ENCODE measurements at regions not wholly inside any gene's neighbourhood (a gene's known extent, or its start where the extent isn't known, plus 50 kb on each side); places are given as distances from the start of the nearest gene placed in this dataset.
"Not testable (repeated sequence)": the region's sequence is repeated elsewhere in the genome, so short reads cannot be mapped to it uniquely, and the experiment has no call there.

DNA sequence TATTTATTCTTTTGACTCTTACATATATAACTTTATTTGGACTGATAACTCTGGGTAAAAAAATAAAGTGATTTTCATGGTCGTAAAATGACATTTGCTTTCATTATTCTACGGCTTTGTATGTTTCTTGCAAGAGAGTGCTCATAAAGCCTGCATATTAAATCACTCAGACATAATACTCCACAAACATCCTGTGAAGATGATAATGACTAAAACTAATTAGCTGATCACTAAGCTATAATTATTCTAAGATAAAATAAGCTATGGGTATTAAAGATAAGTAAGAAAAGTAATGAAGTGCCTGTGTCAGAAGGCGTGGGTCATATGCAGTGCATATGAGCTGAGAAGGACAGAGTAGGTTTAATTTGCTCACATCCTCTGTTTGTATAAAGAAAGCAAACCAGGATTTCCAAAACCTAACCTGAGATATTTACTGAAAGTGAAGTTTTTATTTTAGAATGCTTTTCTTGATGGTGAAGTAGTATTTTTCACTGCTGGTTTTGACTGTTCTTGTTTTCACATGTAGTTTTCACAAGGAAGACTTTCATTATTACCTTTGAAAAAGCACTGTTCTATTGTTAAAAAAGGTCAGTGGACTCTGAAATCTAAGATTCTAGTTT is 278.8 kb downstream of the AMY1C start:
- DNase-seq = no peak

DNA sequence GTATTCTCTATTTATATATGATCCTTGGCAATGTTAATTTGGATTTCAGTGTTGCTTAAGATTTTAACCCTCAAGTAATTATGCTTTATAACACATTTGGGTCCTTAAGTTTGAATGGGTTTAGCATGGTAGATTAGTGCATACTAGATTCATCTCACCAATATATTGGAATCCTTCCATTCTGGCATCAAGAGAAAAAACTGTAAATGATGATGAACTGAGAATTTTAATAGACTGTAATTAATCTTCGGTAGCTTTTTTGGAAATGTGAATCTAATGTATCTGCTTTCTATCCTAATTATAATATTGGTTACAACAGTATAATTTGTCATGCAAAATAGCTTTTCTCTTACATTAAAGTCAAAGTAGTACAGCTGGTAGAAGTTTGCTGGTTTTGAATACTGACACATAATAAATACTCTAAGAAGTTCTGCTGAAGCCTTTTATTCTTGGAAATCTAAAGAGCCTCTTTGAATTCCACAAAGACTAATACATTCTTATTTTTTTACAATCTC is 279.8 kb downstream of the AMY1C start:
- DNase-seq = no peak

DNA sequence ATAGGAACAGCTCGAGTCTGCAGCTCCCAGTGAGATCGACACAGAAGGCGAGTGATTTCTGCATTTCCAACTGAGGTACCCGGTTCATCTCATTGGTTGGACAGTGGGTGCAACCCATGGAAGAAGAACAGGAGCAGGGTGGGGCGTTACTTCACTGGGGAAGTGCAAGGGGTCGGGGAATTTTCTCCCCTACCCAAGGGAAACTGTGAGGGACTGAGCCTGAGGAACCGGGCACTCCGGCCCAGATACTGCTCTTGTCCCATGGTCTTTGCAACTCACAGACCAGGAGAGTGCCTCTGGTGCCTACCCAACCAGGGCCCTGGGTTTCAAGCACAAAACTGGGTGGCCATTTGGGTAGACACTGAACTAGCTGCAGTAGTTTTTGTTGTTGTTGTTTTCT is 307.1 kb downstream of the AMY1C start:
- DNase-seq = no peak

DNA sequence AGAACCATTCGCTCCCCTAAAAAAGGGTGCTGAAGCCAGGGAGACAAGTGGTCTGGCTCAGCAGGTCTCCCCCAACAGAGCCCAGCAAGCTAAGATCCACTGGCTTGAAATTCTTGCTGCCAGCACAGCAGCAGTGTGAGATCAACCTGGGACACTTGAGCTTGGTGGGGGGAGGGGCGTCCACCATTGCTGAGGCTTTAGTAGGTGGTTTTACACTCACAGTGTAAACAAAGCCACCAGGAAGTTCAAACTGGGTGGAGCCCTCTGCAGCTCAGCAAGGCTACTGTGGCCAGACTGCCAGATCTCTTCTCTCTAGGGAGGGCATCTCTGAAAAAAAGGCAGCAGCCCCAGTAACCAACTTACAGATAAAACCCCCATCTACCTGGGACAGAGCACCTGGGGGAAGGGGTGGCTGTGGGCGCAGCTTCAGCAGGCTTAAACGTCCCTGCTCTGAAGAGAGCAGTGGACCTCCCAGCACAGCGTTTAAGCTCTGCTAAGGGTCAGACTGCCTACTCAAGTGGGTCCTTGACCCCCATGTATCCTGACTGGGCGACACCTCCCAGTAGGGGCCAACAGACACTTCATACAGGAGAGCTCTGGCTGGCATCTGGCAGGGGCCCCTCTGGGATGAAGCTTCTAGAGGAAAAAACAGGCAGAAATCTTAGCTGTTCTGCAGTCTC is 307.7 kb downstream of the AMY1C start:
- not testable (repeated sequence) for DNase-seq

DNA sequence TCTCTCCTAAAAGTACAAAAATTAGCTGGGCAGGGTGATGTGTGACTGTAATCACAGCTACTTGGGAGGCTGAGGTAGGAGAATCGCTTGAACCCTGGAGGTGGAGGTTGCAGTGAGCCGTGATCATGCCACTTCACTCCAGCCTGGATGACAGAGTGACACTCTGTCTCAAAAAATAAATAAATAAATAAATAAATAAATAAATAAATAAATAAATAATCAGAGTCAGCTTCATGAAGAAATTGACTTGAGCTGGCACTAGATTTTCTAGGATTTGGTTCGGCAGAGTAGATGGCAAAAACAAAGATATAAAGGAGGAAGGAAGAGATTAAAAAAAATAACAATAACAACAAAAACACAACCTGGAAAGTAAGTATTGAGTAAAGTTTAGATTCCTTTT is 311.9 kb downstream of the AMY1C start:
- not testable (repeated sequence) for DNase-seq

DNA sequence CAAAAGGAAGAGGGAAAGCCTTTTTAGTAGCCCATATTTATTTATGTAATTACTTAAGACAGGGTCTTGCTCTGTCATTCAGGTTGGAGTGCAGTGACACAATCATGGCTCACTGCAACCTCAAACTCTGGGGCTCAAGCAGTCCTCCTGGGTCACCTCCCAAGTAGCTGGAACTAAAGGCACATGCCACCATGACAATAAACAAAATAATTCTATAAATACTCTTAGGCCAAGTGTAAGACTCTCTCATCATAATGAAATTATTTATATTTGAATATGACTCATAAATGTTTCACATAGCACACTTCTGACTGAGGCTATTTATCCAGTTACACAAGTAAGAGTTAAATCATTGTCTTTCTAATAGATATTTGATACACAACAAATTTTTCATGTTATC is 314.7 kb downstream of the AMY1C start:
- DNase-seq = no peak

DNA sequence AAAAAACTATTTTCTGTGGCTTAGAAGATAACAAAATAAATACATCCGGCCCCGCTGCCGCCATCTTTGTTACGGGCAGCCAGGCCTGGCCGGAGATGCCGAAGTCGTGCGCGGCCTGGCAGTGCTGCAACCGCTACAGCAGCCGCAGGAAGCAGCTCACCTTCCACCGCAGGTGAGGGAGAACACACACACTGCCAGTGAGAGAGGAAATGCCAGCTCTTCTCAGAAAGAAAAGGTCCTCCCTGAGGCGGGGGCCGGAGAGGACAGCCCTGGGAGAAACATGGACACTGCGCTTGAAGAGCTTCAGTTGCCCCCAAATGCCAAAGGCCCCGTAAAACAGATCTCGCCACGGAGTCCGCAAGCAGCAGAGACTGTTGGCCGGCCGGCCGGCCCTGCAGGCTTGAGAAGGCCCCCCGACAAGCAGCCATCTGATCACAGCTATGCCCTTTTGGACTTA is 323.2 kb downstream of the AMY1C start:
- no peak for DNase-seq

DNA sequence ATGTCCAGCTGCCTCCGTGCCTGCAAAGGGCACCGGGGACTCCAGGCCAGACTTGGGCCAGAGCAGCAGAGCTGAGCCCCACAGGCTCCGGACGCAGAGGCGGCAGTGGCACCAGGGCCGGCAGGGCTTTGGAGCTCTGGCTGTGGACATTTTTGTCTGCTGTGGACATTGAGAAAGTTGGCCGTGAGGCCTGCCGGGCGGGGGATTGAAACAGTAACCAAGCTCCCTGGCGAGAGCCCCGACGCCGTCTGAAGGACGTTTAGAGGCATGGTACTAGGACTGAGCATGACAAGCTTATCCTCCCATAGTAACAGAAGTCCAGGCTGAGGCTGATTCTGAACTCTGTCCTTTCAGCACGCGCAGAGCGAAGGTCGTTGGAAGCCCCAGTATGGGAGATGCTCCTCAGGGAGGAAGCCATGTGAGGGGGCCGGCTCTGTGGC is 323.8 kb downstream of the AMY1C start:
- no peak for DNase-seq

DNA sequence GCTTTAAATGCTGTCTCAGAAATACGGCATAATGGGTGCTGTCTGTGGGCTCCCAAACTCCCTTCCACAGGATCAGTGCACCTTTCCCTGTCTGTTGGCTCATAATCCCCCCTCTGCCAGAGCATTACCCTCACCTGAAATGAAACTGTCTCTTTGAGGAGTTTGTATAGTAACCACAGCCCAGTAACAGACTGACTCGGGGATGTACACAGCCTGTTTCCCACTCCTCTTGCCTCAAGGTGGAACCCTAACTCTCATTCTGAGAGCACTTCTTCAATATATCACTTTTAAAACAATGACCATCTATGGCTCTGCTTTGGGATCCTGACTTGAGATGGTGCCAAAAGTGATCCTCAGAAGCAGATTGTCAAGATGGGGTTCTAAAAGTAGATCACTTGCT is 332.5 kb downstream of the AMY1C start:
- no peak for DNase-seq

DNA sequence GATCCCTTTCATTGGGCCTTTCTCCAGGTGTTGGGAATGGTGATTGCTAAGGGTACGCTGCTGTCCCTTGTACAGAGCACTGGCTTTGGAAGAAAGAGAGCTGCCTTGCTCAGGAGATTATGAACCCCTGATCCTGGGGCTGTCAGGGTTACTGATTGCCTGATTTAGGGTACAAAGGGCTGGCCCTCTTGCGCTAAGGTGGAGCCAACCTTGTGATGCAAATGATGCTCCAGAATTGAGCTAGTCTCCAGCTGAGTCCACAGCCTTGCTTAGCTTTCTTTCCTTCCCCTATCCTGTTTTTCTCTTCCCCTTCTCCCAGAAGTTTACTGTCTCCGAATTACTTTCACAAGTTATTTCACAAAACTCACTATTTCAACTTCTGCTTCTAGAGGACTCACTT is 334.7 kb downstream of the AMY1C start:
- no peak for DNase-seq

DNA sequence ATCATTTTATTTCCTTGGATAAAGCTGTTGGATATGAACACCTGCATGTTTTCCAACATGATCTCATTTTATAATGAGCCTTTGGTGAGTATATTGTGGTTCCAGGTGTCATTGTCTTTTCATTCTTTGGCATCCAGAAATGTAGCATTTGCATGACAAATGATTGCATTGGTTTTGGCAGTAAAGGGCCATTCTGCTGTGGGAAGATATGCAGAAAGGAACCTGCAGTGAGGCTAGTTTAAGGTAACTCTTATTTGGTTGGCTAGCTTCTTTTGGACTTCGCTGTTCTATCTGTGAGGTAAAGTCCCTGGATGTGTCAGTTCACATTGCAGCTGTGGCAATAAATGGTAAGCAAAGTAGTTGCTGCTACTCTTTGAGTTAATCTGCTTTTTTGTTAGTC is 343.0 kb downstream of the AMY1C start:
- DNase-seq = no peak

DNA sequence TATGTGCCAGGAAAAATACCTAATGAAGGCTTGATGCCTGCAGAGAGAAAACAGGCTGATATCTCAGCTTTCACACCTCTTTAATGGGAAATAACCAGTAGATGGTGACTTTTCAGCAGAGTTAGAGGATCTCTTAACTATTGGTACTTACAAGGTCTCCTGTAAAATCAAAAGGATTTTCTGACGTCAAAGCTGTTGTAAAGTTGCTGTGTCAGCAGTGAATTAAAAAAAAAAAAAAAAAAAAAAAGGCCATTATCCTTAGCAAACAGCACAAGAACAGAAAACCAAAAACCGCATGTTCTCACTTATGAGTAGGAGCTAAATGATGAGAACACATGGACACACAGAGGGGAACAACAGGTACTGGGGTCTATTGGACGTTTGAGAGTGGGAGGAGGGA is 349.1 kb downstream of the AMY1C start:
- DNase-seq = no peak

DNA sequence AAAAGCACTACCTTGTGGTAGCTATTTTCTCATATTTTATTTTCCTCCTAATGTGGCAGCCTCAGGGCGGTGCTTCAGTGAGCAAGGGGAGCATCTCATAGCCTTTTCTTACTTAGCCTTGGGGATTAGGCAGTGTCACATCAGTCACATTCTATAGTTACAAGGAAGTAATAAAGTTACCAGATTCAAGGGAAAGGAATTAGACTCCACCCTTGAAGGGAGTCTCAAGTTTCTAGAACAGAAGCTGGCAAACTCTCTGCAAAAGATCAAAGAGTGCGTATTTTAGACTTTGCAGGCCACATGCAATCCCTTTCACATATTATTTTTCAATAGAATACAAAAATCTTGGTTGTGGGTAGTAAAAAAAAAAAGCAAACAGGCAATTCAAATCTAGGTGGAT is 350.4 kb downstream of the AMY1C start:
- no peak for DNase-seq

DNA sequence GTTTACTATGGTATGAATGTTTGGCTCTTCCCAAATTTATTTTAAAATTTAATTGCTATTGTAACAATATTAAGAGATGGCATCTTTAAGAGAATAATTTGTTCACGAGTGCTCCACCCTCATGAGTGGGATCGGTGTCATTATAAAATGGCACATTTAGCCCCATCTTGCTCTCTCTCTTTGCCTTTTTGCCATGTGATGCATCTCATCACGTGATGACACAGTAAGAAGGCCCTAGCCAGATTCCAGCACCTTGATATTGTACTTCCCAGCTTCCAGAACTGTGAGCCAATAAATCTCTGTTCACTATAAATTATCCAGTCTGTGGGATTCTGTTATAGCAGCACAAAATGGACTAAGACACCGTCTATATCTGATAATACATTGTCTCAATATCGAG is 355.8 kb downstream of the AMY1C start:
- DNase-seq = no peak

DNA sequence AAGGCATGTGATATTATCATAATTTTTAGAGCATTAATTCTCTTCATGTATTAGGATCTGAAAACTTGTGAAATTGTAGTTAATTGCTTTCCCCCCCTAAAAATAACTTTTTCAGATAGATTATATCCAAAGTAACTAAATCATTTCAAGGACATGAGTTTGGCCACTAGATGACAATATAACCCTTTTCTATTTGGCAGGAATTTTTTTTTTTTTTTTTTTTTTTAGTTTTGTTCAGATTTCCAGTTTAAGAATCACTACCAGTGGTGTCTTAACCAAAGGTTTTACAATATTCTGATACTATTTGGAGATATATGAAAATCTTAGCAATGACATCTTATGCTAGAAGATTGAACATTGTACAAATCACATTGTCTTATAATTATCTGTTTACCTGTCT is 370.8 kb downstream of the AMY1C start:
- DNase-seq = peak; percentile 19

DNA sequence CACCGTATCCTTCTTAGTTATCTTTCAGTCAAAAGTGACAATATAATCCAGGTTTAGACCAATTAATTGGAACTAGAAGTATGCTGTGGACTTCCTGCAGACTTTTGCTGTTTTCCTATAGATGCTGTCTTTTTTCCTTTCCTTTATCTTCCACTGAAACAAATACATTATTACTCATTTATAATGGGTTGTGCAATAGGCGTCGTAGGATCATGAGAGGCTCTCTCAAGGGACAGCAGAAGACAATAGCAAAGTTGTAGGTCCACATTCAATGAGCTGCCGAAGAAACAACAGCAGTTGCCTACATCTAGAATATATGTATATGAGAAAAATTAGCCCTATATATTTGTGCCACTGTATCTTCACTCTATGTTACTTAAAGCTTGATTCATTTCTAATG is 371.6 kb downstream of the AMY1C start:
- DNase-seq = no peak

DNA sequence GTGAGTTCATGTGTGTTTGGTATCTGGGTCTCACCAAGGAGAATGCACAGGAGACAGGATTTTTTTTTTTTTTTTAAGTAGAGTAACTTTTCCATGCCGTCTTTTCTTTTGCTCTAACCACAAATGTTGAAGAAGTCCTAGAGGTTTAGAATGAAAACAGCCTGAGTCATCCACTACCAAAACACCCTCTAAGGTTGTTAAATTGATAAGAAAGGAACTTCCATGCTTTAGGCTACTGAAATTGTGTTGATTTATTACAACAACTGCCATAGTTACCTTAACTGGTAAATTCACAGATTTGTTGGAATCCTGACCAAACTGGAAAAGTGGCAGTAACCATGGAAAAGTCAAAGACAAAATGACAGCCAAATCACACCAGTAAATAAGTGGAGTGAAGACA is 375.6 kb downstream of the AMY1C start:
- DNase-seq = no peak

DNA sequence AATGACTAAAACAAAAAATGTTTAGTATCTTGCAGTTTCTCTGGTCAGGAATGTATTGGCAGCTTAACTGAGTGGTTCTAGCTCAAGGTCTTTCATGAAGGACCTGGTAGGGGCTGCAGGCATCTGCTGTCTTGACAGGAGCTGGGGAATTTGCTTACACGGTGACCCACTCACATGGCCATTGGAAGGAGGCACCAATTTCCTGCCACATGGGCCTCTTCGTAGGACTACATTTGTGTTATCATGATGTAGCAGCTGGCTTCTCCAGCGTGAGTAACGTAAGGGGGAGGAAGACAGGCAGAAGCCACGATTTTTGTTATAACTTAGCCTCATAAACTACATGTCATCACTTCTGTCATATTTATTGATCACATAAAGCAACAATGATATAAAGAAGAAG is 376.3 kb downstream of the AMY1C start:
- DNase-seq = no peak

DNA sequence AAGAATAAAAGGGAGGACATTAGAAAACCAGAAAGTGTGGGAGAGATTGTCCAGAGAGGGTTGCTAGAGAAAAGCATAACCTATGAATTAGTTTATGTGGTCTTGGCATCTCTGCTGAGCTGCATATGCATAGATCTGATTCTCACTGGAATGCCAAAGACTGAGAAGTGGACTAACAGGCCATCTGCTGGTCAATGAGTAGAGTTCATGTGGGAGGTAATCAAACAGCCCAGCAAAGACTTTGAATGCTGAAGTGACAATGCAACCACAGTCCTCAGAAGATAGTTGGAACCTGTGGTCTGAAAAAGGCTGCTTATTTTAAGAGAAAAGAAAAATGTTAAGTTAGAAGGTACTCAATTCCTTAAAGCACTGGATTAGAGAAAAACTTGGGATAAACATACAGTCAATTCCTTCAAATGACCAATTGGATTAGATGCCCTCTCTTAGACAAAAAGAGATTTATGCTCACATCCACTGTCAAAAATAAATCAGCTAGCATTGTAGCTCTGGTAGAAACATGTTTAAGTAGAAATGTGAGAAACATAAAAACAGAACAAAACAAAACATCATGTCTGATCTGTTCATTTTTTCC is 382.8 kb downstream of the AMY1C start:
- peak; percentile 74 for DNase-seq

DNA sequence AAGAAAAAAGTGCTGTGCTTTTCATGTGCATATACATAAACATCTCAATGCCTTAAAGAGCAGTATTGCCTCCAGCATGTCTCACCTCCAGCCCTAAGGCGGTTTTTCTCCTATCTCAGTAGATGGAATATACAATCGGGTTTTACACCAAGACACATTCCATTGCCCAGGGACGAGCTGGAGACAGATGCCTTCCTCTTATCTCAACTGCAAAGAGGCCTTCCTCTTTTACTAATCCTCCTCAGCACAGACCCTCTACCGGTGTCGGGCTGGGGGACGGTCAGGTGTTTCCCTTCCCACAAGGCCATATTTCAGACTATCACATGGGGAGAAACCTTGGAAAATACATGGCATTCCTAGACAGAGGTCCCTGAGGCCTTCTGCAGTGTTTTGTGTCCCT is 385.3 kb downstream of the AMY1C start:
- not testable (repeated sequence) for DNase-seq

DNA sequence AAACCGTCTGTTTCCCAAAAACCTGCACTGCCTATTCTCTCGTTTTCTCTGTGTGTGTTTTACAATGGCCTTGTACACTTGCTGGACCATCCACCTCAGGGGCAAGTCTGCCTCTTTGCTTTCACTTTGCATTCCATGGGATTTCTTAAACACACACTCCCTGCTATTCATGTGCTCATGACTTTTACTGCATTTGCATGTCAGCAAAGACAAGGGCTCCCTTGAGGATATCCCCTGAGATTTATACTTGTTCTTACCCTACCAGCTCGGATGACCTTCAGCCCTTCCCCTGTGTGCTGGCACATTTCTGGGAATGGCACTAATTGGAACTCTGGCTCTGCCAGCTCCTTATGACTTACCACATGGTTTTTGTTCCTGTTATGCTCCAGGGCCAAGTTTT is 386.9 kb downstream of the AMY1C start:
- DNase-seq = no peak

DNA sequence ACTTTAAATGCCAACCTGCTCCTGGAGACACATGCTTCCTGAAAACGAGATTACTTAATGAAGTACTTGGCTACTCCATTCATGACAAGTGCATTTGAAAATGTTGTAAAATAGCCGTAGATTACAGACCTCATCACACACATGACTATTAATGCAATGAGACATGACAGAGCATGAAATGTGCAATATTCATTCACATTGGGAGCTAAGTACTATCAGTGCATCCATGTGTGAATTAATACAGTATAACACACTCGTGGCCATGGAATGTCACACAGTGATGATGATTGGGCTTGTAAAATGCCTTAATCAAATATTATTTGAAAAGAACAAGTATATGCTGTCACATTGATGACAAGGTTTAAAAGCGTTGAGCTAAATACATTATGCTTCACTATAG is 407.0 kb downstream of the AMY1C start:
- DNase-seq = peak; percentile 62

DNA sequence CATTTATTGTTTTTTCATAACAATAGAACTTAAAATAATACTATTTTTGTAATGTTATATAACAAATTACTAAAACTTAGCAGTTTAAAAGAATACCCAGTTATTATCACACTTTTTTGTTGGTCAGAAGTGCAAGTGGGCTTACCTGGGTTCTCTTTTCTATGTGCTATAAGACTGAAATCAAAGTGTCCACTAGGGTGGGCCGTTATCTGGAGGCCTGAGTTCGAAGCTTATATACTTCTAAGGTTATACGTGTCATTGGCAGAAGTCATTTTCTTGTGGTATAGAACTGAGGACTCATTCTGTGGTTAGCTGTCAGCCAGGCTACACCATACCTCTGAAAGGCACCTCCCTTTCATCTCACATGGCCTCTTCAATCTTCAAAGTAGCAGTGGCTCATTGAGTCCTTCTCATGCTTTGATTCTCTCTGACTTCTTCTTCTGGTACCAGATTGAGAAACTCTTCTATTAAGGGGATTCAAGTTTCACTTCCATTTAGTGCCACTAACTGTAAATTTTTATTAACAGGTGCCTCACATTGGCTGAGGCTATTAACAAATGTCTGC is 414.3 kb downstream of the AMY1C start:
- DNase-seq = no peak

DNA sequence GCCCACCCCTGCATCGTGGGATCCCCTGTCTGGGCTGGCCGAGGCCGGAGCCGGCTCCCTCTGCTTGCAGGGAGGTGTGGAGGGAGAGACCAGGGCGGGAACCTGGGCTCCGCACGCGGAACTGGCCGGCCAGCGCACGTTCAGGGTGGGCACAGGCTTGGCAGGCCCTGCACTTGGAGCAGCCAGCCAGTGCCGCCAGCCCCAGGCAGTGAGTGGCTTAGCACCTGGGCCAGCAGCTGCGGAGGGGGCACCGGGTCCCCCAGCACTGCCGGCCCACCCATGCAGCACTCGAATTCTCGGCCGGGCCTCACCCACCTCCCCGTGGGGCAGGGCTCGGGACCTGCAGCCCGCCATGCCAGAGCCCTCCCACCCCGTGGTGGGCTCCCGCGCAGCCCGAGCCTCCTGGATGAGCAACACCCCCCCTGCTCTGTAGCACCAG is 422.6 kb downstream of the AMY1C start:
- DNase-seq = no peak

Measured in eye (tissue), 1 donor.